Osteocyte (in vitro differentiated cells): ENCODE measurements at regions not wholly inside any gene's neighbourhood (a gene's known extent, or its start where the extent isn't known, plus 50 kb on each side); places are given as distances from the start of the nearest gene placed in this dataset.

ENCODE experiments used
- DNase-seq: peaks from one replicate; pipeline ENCODE4 v3.0.0; 2021; ENCODE audit warnings: mixed read lengths; ENCODE audit not compliant: unreplicated experiment; ENCODE audit errors: extremely low spot score
- H3K27ac Mint-ChIP-seq: one replicate; pipeline ENCODE4 v1.8.0; 2021; ENCODE audit warnings: mild to moderate bottlenecking, mixed read lengths; ENCODE audit not compliant: unreplicated experiment
- H3K27me3 Mint-ChIP-seq: one replicate; pipeline ENCODE4 v1.8.0; 2021; ENCODE audit warnings: mixed read lengths; ENCODE audit not compliant: unreplicated experiment
- H3K36me3 Mint-ChIP-seq: one replicate; pipeline ENCODE4 v1.8.0; 2021; ENCODE audit warnings: mixed read lengths; ENCODE audit not compliant: unreplicated experiment
- H3K4me1 Mint-ChIP-seq: one replicate; pipeline ENCODE4 v1.8.0; 2021; ENCODE audit warnings: mixed read lengths; ENCODE audit not compliant: unreplicated experiment
- H3K4me3 Mint-ChIP-seq: one replicate; pipeline ENCODE4 v1.8.0; 2021; ENCODE audit warnings: mild to moderate bottlenecking, moderate library complexity, mixed read lengths; ENCODE audit not compliant: unreplicated experiment
- H3K9me3 Mint-ChIP-seq: one replicate; pipeline ENCODE4 v1.8.0; 2021; ENCODE audit warnings: mixed read lengths; ENCODE audit not compliant: unreplicated experiment
- CTCF ChIP-seq: fragments of 200-600 bp; sonication (generic); IDR thresholded peaks from 2 replicates; pipeline ENCODE4 v1.5.0; 2021; ENCODE audit warnings: antibody characterized with exemption, mild to moderate bottlenecking, moderate library complexity

GRCh38 chr3:134087060-134087974 lies 57.6 kb upstream of the SLCO2A1 start:
- DNase-seq, result peak; percentile 64
- no peak for TF ChIP-seq CTCF

GRCh38 chr3:134086616-134087015 lies 56.9 kb upstream of the SLCO2A1 start:
- Mint-ChIP-seq H3K4me1 (peaks cover 10% of the 10 kb centered on the region), H3K27me3 (no peaks in the 10 kb centered on the region), H3K36me3 (peaks cover 3% of the 10 kb centered on the region), H3K27ac (no peak overlapping the region), H3K9me3 (peaks cover 5% of the 10 kb centered on the region), H3K4me3 (no peak overlapping the region)
- TF ChIP-seq CTCF, result no peak
- peak; percentile 57 for DNase-seq

More at GRCh38 chr3:134087060-134087974, 57.6 kb upstream of the SLCO2A1 start:
- H3K9me3 Mint-ChIP-seq, result peaks cover 5% of the 10 kb centered on the region
- no peak overlapping the region for H3K4me3 Mint-ChIP-seq
- H3K27ac Mint-ChIP-seq, result no peak overlapping the region
- H3K27me3 Mint-ChIP-seq, result no peaks in the 10 kb centered on the region
- peaks cover 10% of the 10 kb centered on the region for H3K4me1 Mint-ChIP-seq
- H3K36me3 Mint-ChIP-seq, result peaks cover 3% of the 10 kb centered on the region

DNA sequence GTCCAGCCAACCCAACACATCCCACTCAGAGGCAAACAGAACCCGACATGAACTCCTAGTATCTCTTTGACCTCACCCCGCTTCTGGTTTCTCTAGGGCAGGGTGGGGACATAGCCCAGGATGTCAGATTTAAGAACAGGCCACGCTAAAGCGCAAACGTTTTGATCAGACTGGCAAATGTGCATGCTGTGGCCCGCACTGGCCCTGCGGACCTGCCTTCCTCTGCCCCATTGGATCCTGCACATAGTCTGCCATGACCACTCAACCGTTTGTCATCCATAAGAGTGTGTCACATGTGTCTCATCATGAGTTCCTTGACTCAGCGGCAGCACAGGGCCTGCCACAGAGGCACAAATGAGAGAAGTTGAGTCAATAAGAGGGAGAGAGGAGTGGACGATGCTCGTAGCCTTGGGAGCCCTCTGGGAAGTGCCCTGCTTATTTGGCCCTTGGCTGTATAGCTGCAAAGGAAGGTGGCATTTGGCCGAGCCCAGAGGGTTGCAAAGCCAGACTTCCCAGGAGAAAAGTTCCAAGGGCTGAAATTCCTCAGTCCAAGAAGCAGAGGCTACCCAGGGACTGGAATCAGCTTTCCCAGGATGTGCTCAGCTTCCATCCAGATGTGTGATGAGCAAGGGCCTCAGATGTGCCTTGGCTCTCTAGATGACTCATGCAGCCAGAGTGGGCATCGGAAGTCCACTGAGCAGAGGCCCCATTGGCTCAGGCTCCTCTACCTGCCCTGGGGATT lies 55.5 kb upstream of the SLCO2A1 start:
- Mint-ChIP-seq H3K36me3 (peaks cover 5% of the 10 kb centered on the region), H3K4me1 (peaks cover 8% of the 10 kb centered on the region), H3K9me3 (peaks cover 9% of the 10 kb centered on the region), H3K4me3 (no peak overlapping the region), H3K27me3 (no peaks in the 10 kb centered on the region), H3K27ac (no peak overlapping the region)
- peak; percentile 73 for DNase-seq
- TF ChIP-seq CTCF, result no peak

DNA sequence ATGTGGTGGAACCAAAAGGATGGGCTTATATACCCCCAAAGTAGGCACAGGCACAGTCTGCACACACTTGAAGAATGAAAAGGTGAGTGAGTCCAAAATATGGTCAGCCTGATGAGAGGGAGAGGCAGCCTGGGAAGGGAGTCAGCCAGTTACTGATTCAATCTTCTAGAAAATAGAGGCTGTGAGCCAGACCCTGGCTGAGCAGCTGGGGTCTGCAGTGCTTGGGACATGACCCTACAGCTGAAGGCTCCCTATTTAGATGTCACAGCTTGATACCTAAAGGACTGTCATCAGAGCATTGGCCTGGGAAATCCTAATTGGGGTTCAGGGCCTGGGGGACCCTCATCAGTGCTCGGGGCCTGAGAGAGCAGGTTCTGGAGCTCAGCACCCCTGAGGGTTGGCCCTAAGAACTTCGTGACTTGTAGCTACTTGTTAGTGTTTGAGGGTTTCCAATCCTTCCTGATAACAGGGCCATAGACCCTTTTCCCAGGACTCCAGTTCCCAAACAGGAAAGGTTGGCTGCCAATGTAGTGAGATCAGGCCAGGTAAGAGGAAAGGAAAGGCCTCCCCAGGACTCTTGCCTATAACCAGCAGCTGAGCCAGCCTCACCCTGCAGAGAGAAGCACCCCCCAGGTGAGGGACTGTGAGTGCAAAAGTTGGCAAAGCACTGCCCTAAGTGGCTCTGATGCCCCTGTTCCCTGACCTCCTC lies 54.7 kb upstream of the SLCO2A1 start:
- Mint-ChIP-seq H3K9me3 (peaks cover 13% of the 10 kb centered on the region), H3K27me3 (no peaks in the 10 kb centered on the region), H3K27ac (no peak overlapping the region), H3K36me3 (peaks cover 7% of the 10 kb centered on the region), H3K4me3 (no peak overlapping the region), H3K4me1 (peaks cover 4% of the 10 kb centered on the region)
- no peak for TF ChIP-seq CTCF
- peak; percentile 64 for DNase-seq
